ENCODE measurements at regions not wholly inside any gene's neighbourhood (a gene's known extent, or its start where the extent isn't known, plus 50 kb on each side); places are given as distances from the start of the nearest gene placed in this dataset.

DNA sequence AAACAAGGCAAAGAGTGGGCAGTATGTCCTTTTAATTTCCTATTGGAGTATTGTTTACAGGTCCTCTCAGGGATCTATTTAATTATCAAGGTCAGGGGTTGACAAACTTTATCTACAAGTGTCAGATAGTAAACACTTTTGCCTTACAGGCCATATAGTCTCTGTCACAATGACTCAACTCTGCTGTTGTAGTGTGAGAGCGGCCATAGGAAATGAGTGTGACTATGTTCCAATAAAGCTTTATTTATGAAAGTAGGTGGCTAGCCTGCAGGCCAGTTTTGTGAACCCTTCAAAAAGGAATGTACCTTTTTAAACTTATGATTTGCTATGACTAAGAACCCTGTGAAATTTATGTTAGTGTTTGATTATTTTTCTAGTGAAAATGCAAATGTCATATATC, 156.1 kb downstream of the GPAT3 start:
- DNase-seq: no peak

GRCh38 chr4:83686166-83686565, 150.3 kb downstream of the GPAT3 start:
- no peak for DNase-seq

GRCh38 chr4:83679692-83680091, 143.8 kb downstream of the GPAT3 start:
- no peak for DNase-seq

DNA sequence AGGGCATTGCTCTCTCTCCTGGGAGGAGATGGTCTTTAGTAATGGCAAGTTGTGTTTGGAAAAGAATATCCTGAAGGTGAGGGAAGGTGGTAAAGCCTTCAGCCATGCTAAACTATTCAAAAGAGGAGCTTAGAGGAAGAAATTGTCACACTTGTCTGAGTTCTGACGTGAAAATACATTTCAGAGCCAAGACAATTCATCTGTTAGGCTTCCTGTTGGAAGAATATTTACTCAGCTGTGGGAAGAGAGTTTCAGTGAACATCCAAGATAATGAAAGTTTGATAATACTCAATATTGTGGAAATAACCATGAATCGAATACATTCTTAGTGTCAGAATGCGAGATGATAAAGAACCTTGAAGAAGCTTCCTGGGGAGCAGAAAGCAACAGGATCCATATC, 143.3 kb downstream of the GPAT3 start:
- DNase-seq: no peak

GRCh38 chr4:83677656-83678055, 141.7 kb downstream of the GPAT3 start:
- no peak for DNase-seq

DNA sequence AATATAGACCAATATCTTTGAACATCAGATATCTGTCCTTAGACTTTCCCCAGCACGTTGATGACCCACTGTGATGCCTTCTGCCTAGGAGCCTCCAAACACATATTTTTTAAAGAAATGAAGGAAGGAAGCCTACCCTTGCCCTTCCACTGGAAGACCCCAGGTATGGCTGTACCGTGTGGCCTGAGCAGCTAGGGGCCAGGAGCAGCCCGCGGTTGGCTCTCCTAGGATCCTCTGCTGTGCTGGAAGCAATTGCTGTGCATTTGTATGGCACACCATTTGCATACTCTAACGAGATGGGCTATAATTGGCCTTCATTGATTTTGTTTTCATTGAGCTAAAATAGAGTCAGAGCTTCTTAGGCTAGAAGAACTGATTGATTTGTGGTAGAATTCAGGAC, 128.8 kb downstream of the GPAT3 start:
- no peak for DNase-seq

- DNase-seq: no peak
Measured at GRCh38 chr4:83664071-83664470, 128.2 kb downstream of the GPAT3 start.

DNA sequence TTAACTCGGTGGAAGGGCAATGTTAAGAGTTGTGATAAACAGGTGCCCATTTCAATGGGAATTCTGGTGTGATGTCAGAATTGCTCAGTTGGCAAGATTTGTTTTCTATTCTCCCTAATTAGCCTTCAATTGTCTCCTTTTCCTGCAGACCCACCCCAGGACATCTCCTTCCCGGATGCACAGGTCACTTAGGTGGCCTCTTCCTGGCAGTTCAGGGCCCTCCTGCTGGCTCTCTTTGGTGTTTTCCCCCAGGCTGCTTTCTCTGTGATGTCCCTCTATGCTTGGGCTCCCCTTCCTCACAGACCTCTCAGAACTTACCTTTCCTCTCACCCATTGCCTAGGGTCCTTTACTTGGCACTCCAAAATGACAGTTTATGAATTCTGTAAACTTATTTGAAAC, 126.3 kb downstream of the GPAT3 start:
- DNase-seq: no peak

DNA sequence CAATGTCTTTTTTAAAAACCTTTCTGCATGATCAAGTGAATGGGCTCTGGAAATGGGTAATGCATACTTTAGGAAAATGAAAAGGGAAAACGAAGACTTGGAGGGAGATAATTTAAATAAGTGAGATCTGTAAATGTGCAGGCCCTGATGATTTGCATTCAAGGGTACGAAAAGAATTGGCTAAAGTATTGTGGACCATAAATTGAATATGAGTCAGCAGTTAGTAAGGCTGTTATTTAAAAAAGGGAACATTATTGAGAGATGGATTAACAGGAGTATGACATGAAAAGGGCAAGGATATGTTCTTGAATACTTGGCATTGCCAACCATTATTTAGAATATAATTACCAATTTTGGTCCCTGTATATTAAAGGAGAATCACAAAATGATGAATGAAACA, 125.5 kb downstream of the GPAT3 start:
- DNase-seq: no peak

DNA sequence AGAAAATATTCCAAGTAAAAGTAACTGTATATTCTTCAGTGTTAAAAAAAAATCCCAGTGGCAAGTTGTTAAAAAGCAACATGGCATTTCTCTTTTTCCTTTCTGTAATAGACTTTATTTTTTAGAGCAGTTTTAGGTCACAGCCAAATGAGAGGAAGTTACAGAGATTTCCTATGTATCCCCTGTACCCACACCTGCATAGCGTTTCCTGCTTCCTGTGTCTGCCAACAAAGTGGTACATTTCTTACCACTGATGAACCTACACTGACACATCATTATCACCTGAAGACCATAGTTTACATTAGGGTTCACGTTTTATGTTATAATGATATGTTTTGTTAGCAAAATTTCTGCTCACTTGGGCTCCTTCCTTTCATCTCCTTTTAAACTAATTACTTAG, 124.7 kb downstream of the GPAT3 start:
- no peak for DNase-seq

DNA sequence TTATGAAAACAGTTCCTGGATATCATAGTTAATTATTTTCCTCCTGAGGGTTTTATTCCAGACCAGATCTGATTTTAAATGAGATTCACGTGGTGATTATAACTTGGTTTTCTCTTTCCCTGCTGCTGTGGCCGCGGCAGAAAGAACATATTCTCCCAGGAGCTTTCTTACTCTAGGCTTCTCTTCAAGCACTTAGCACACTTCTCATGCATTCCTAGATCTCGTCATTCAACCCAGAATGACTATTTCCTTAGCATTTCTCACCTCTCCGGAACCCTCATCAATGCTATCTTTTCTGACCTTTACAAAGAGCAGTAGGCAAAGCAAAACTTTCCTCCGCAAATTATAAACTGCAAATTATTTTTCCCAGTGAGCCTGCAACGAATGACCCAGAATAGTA, 122.9 kb downstream of the GPAT3 start:
- DNase-seq: no peak

DNA sequence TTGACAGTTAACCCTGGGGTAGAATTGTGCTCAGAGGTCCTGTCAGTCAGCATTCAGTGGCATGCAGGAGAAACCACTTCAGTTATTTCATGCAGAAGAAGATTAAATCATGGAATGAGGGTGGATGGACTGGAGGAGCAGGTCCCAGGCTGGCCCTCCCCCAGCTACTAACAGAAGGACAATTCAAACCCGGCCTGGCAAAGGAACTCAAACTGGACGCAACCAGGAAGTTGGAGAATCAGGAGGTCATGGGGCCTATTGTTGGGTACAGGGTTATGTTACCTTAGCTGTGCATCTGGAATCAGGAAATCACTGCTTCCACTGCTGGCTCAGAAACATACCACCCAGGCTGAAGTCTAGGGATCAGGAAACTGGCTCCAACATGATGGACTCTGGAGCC, 121.4 kb downstream of the GPAT3 start:
- DNase-seq: no peak

All from NCI-H1417 treated with DMSO at 0.1 percent for 48 hours (cell line).